ENCODE measurements at regions not wholly inside any gene's neighbourhood (a gene's known extent, or its start where the extent isn't known, plus 50 kb on each side); places are given as distances from the start of the nearest gene placed in this dataset.

GRCh38 chr20:47968541-47969310, 183.4 kb upstream of the SULF2 start:
- no peak for DNase-seq
- no peak for TF ChIP-seq CTCF (IDR thresholded peaks at IDR 0.05; ENCODE audit: borderline replicate concordance, extremely low read depth, insufficient read depth)
- no peaks in the 10 kb centered on the region for H3K4me1 ChIP-seq (ENCODE audit: control insufficient read depth in 2 of 3, insufficient read depth in 2 of 3, low read depth in 1 of 3, low read length in 3 of 3)
- H3K9me3 ChIP-seq (ENCODE audit: control insufficient read depth in 2 of 3, insufficient read depth in 1 of 3, low read length in 3 of 3), result no peaks in the 10 kb centered on the region
- H3K36me3 ChIP-seq (ENCODE audit: control insufficient read depth in 2 of 3, insufficient read depth in 3 of 3, low read length in 3 of 3), result no peaks in the 10 kb centered on the region
- no peak overlapping the region for H3K4me3 ChIP-seq (ENCODE audit: low read length in 3 of 3)
- H3K9ac ChIP-seq (ENCODE audit: low read length in 3 of 3), result no peak overlapping the region
- H3K27ac ChIP-seq (ENCODE audit: low read depth in 2 of 2, low read length in 2 of 2), result no peak overlapping the region
- H3K27me3 ChIP-seq (ENCODE audit: control insufficient read depth, insufficient read depth, low read length), result no peaks in the 10 kb centered on the region
- intact Hi-C loops (cut with DNase I), result no loop called here
- FAIRE-seq, result no peak

- DNase-seq, result no peak
- TF ChIP-seq CTCF (IDR thresholded peaks at IDR 0.05; ENCODE audit: borderline replicate concordance, extremely low read depth, insufficient read depth), result no peak
- no peak overlapping the region for H3K4me3 ChIP-seq (ENCODE audit: low read length in 3 of 3)
- no peaks in the 10 kb centered on the region for H3K9me3 ChIP-seq (ENCODE audit: control insufficient read depth in 2 of 3, insufficient read depth in 1 of 3, low read length in 3 of 3)
- H3K27me3 ChIP-seq (ENCODE audit: control insufficient read depth, insufficient read depth, low read length), result no peaks in the 10 kb centered on the region
- no peaks in the 10 kb centered on the region for H3K36me3 ChIP-seq (ENCODE audit: control insufficient read depth in 2 of 3, insufficient read depth in 3 of 3, low read length in 3 of 3)
- no peak overlapping the region for H3K27ac ChIP-seq (ENCODE audit: low read depth in 2 of 2, low read length in 2 of 2)
- intact Hi-C loops (cut with DNase I), result no loop called here
- H3K4me1 ChIP-seq (ENCODE audit: control insufficient read depth in 2 of 3, insufficient read depth in 2 of 3, low read depth in 1 of 3, low read length in 3 of 3), result no peaks in the 10 kb centered on the region
- H3K9ac ChIP-seq (ENCODE audit: low read length in 3 of 3), result no peak overlapping the region
- FAIRE-seq, result no peak
Measured at GRCh38 chr20:47964149-47964548, 178.9 kb upstream of the SULF2 start.

- H3K4me1 ChIP-seq (ENCODE audit: control insufficient read depth in 2 of 3, insufficient read depth in 2 of 3, low read depth in 1 of 3, low read length in 3 of 3), result no peaks in the 10 kb centered on the region
- DNase-seq (no peak), FAIRE-seq (no peak)
- no peaks in the 10 kb centered on the region for H3K36me3 ChIP-seq (ENCODE audit: control insufficient read depth in 2 of 3, insufficient read depth in 3 of 3, low read length in 3 of 3)
- H3K27ac ChIP-seq (ENCODE audit: low read depth in 2 of 2, low read length in 2 of 2), result no peak overlapping the region
- H3K9me3 ChIP-seq (ENCODE audit: control insufficient read depth in 2 of 3, insufficient read depth in 1 of 3, low read length in 3 of 3), result no peaks in the 10 kb centered on the region
- H3K9ac ChIP-seq (ENCODE audit: low read length in 3 of 3), result no peak overlapping the region
- no peak for TF ChIP-seq CTCF (IDR thresholded peaks at IDR 0.05; ENCODE audit: borderline replicate concordance, extremely low read depth, insufficient read depth)
- no peak overlapping the region for H3K4me3 ChIP-seq (ENCODE audit: low read length in 3 of 3)
- H3K27me3 ChIP-seq (ENCODE audit: control insufficient read depth, insufficient read depth, low read length), result no peaks in the 10 kb centered on the region
- intact Hi-C loops (cut with DNase I), result no loop called here
Measured at GRCh38 chr20:47963022-47963421, 177.7 kb upstream of the SULF2 start.
